Muscle of leg (tissue), 3 donors: ENCODE measurements at regions not wholly inside any gene's neighbourhood (a gene's known extent, or its start where the extent isn't known, plus 50 kb on each side); places are given as distances from the start of the nearest gene placed in this dataset.

Source experiments
- DNase-seq: peaks from one replicate; pipeline ENCODE4 v3.0.0; 2013
- H3K27ac ChIP-seq: one replicate; pipeline ENCODE4 v1.5.1; 2013; ENCODE audit warnings: mild to moderate bottlenecking, low read length, control low read depth
- H3K27me3 ChIP-seq: one replicate; pipeline ENCODE4 v1.6.1; 2013; ENCODE audit warnings: low read length; ENCODE audit not compliant: control insufficient read depth, insufficient read depth
- H3K36me3 ChIP-seq: one replicate; pipeline ENCODE4 v1.6.1; 2013; ENCODE audit warnings: low read length; ENCODE audit not compliant: control insufficient read depth, insufficient read depth
- H3K4me1 ChIP-seq: one replicate; pipeline ENCODE4 v1.6.1; 2013; ENCODE audit warnings: low read length; ENCODE audit not compliant: control insufficient read depth, insufficient read depth
- H3K4me3 ChIP-seq: one replicate; pipeline ENCODE4 v1.5.1; 2013; ENCODE audit warnings: low read length, control low read depth
- H3K9me3 ChIP-seq: replicated peaks from 2 replicates; pipeline ENCODE4 v1.6.1; 2013; ENCODE audit warnings: low read depth, low read length; ENCODE audit not compliant: control insufficient read depth
- WGBS: methylation state at CpG from one replicate; pipeline ENCODE4 v1.1.5; 2013; ENCODE audit warnings: missing lambda C conversion rate; ENCODE audit not compliant: insufficient coverage; 5-methylcytosine and 5-hydroxymethylcytosine counted together

DNA sequence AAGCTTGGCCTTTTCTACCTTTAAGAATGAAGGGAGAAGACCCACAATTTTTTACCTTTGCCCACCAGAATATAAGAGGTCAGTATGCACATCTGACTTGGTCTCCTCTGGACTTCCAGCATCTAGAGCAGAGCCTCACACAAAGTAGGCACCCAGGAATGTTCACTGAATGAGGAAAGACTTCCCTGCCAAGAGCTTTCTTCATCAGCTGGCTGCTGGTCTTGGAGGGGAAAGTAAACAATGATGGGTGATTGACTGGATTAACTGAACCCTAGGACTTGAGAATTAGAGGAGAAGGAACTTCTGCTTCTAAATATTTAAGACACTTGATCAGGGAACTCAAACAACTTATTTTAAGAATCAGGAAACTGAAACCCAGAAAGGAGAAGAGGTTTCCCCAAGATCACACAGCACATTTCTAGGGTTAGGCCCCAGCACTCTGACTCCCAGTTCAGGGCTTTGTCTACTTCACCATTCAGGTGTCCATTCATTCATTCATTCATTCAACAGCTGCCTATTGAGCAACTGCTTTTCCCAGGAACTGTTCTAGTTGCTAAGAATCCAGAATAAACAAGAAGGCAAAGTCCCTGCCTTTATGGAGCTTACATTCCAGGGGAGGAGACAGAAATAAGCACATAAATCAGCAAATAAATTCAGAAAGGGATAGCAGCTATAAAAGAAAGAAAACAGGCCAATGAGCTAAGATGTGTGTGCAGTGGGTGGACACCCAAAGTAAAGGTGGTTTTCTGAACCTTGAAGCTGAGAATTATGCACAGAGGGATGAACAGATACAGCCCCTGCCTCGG is 216.9 kb upstream of the LRFN2 start:
- Histone ChIP-seq H3K27ac (no peak overlapping the region), H3K9me3 (no peaks in the 10 kb centered on the region), H3K4me1 (no peaks in the 10 kb centered on the region), H3K27me3 (no peaks in the 10 kb centered on the region), H3K36me3 (no peaks in the 10 kb centered on the region), H3K4me3 (no peak overlapping the region)
- WGBS: 71% methylated on average over 1 of the region's 1 CpG
- DNase-seq: peak; percentile 23

- Histone ChIP-seq H3K4me1 (no peaks in the 10 kb centered on the region), H3K36me3 (no peaks in the 10 kb centered on the region), H3K27ac (no peak overlapping the region), H3K9me3 (no peaks in the 10 kb centered on the region), H3K27me3 (no peaks in the 10 kb centered on the region), H3K4me3 (no peak overlapping the region)
- DNase-seq: no peak
- 70% methylated on average over 2 of the region's 5 CpGs for WGBS
Measured at GRCh38 chr6:40802481-40802880, 215.3 kb upstream of the LRFN2 start.

GRCh38 chr6:40799296-40800140 is 212.4 kb upstream of the LRFN2 start:
- no peak overlapping the region for H3K27ac ChIP-seq
- no peak overlapping the region for H3K4me3 ChIP-seq
- WGBS: 49% methylated on average over 5 of the region's 8 CpGs
- no peaks in the 10 kb centered on the region for H3K36me3 ChIP-seq
- no peaks in the 10 kb centered on the region for H3K27me3 ChIP-seq
- H3K9me3 ChIP-seq: no peaks in the 10 kb centered on the region
- peaks cover 11% of the 10 kb centered on the region for H3K4me1 ChIP-seq
- no peak for DNase-seq

DNA sequence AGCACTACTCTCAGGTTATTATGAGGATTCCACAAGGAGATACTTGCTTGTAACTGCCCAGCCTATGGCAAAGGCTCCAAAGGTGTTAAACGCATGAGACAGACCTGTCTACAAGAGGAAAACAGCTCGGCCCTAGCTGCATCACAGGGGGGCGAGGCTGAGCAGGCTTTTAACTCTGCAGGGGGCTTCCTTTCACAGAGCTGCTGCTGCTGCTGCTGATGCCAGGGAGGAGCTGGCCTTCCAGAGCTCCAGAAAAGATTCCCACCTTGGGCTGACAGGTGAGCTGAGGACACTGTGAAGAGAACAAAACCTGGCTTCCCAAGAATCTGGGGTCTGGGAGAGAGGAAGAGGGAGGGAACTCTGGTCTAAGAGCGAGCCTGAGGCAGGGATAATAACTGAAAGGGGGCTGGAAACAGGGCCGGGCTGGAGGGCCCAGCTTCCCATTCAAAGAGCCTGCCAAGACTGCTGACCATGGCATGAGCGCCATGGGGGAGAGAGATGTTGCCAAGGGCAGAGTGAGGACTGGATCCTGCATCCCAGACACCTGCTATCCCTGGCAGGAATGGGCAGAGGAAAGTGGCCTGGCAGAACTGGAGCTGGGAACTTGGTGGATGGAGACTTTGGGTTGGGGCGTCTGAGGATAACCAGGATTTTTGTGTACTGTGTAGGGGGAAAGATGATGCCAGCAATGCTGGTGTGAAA is 211.1 kb upstream of the LRFN2 start:
- no peaks in the 10 kb centered on the region for H3K36me3 ChIP-seq
- no peaks in the 10 kb centered on the region for H3K9me3 ChIP-seq
- no peak overlapping the region for H3K4me3 ChIP-seq
- no peaks in the 10 kb centered on the region for H3K27me3 ChIP-seq
- DNase-seq: no peak
- peaks cover 11% of the 10 kb centered on the region for H3K4me1 ChIP-seq
- WGBS: 75% methylated on average over 6 of the region's 7 CpGs
- H3K27ac ChIP-seq: no peak overlapping the region

DNA sequence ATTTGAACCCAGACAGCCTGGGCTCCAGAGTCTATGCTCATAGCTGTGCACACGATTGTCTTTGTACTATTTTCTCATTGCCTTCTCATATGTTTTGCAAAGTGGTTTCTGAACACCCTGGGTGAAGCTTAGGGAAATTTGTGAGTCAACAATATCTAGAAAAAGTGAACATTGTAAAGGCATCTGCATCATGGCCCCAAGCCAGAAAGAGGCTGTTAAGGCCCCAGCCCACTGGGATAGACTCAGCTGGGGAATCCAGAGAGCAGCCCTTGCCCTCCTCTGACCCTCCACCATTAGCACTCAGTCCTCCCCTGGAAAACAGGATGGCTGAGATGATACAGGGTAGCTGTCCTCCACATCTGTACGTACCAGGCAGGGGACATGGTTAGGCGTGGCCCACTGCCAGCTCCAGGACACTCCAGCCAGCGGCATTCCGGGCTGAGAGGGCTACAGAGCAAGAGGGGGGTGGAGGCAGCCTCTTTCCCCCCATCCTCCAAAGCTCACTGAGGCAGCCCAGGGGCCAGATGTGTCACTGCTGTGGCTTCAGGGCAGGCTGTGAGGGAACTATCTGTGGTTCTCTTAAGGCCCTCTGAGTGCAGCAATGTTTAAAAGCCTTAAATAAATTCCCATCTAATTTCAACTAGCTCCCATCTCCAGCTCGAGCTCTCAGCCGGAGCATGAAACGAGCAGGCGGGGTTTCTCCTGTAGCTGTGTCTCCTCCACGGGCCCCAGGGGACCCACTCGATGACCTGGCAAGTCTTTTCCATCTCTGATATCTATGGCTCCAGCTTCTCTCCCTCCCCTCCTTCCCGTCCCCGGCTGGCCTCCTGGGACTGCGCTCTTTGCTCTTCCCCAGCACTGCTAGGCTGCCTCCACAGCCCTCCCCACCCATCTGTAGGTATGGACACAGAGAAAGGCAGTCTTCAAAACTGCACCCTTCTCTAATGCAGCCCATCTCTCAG is 209.4 kb upstream of the LRFN2 start:
- Histone ChIP-seq H3K4me1 (peaks cover 11% of the 10 kb centered on the region), H3K27me3 (no peaks in the 10 kb centered on the region), H3K4me3 (no peak overlapping the region), H3K36me3 (no peaks in the 10 kb centered on the region), H3K9me3 (no peaks in the 10 kb centered on the region), H3K27ac (no peak overlapping the region)
- DNase-seq: peak; percentile 23
- WGBS: 49% methylated on average over 7 of the region's 14 CpGs

- H3K4me3 ChIP-seq: no peak overlapping the region
- no peak for DNase-seq
- H3K27ac ChIP-seq: no peak overlapping the region
- no peaks in the 10 kb centered on the region for H3K27me3 ChIP-seq
- H3K4me1 ChIP-seq: peaks cover 12% of the 10 kb centered on the region
- 52% methylated on average over 2 of the region's 2 CpGs for WGBS
- H3K36me3 ChIP-seq: no peaks in the 10 kb centered on the region
- H3K9me3 ChIP-seq: no peaks in the 10 kb centered on the region
Measured at GRCh38 chr6:40794586-40794985, 207.4 kb upstream of the LRFN2 start.

- no peak overlapping the region for H3K4me3 ChIP-seq
- H3K36me3 ChIP-seq: no peaks in the 10 kb centered on the region
- no peaks in the 10 kb centered on the region for H3K27me3 ChIP-seq
- no peak for DNase-seq
- peaks cover 23% of the 10 kb centered on the region for H3K4me1 ChIP-seq
- H3K27ac ChIP-seq: no peak overlapping the region
- WGBS: no CpG with 5 or more reads among the region's 2 CpGs
- H3K9me3 ChIP-seq: no peaks in the 10 kb centered on the region
Measured at GRCh38 chr6:40792183-40792582, 205.0 kb upstream of the LRFN2 start.

GRCh38 chr6:40791004-40791403 is 203.8 kb upstream of the LRFN2 start:
- Histone ChIP-seq H3K27me3 (no peaks in the 10 kb centered on the region), H3K4me3 (no peak overlapping the region), H3K4me1 (peaks cover 14% of the 10 kb centered on the region), H3K27ac (no peak overlapping the region), H3K36me3 (no peaks in the 10 kb centered on the region), H3K9me3 (no peaks in the 10 kb centered on the region)
- no peak for DNase-seq
- 21% methylated on average over 2 of the region's 4 CpGs for WGBS
